GM21390 (cell line): ENCODE measurements at regions not wholly inside any gene's neighbourhood (a gene's known extent, or its start where the extent isn't known, plus 50 kb on each side); places are given as distances from the start of the nearest gene placed in this dataset.
"Not testable (repeated sequence)": the region's sequence is repeated elsewhere in the genome, so short reads cannot be mapped to it uniquely, and the experiment has no call there.

ENCODE experiments used
- ATAC-seq: cut with Tn5 transposase; IDR thresholded peaks from one replicate; pipeline ENCODE4 v1.9.1; 2021; ENCODE audit not compliant: unreplicated experiment

- not testable (repeated sequence) for ATAC-seq
These were observed 66.2 kb upstream of the PAPPA2 start for GRCh38 chr1:176396604-176397395.

GRCh38 chr1:176391621-176392020 is 71.4 kb upstream of the PAPPA2 start:
- ATAC-seq: no peak

GRCh38 chr1:176384841-176385240 is 78.1 kb upstream of the PAPPA2 start:
- no peak for ATAC-seq

- no peak for ATAC-seq
These were observed 80.8 kb upstream of the PAPPA2 start for GRCh38 chr1:176382163-176382562.

- ATAC-seq: no peak
These were observed 83.2 kb upstream of the PAPPA2 start for GRCh38 chr1:176379626-176380339.

- ATAC-seq: peak; percentile 92
These were observed 87.9 kb upstream of the PAPPA2 start for GRCh38 chr1:176374967-176375569.

- ATAC-seq: no peak
These were observed 98.6 kb upstream of the PAPPA2 start for GRCh38 chr1:176364236-176364905.

- ATAC-seq: not testable (repeated sequence)
These were observed 113.8 kb upstream of the PAPPA2 start for GRCh38 chr1:176349135-176349715.

GRCh38 chr1:176341656-176342055 is 121.3 kb upstream of the PAPPA2 start:
- ATAC-seq: no peak

- no peak for ATAC-seq
These were observed 124.1 kb upstream of the PAPPA2 start for GRCh38 chr1:176338877-176339276.

- ATAC-seq: no peak
These were observed 123.7 kb upstream of the COP1 start for GRCh38 chr1:176330782-176331181.

GRCh38 chr1:176325664-176326063 is 118.6 kb upstream of the COP1 start:
- ATAC-seq: no peak

GRCh38 chr1:176323472-176323871 is 116.4 kb upstream of the COP1 start:
- ATAC-seq: no peak

GRCh38 chr1:176315519-176316220 is 108.6 kb upstream of the COP1 start:
- ATAC-seq: no peak

GRCh38 chr1:176296602-176297001 is 89.5 kb upstream of the COP1 start:
- not testable (repeated sequence) for ATAC-seq

GRCh38 chr1:176285996-176286395 is 78.9 kb upstream of the COP1 start:
- ATAC-seq: no peak

GRCh38 chr1:176271572-176271971 is 64.5 kb upstream of the COP1 start:
- no peak for ATAC-seq
